Mesendoderm (in vitro differentiated cells): ENCODE measurements at regions not wholly inside any gene's neighbourhood (a gene's known extent, or its start where the extent isn't known, plus 50 kb on each side); places are given as distances from the start of the nearest gene placed in this dataset.
"Not testable (repeated sequence)": the region's sequence is repeated elsewhere in the genome, so short reads cannot be mapped to it uniquely, and the experiment has no call there.

ENCODE experiments used
- DNase-seq: peaks from one replicate; pipeline ENCODE4 v3.0.0; 2013
- H2AK5ac ChIP-seq: 2 replicates; pipeline ENCODE4 v1.6.1; 2013; ENCODE audit warnings: low read length, inconsistent platforms
- H2BK120ac ChIP-seq: 2 replicates; pipeline ENCODE4 v1.6.1; 2013; ENCODE audit warnings: low read depth, mild to moderate bottlenecking, low read length, moderate library complexity, mixed read lengths
- H2BK15ac ChIP-seq: replicated peaks from 2 replicates; pipeline ENCODE4 v1.6.1; 2013; ENCODE audit warnings: low read depth, mild to moderate bottlenecking, moderate library complexity
- H2BK5ac ChIP-seq: 2 replicates; pipeline ENCODE4 v1.6.1; 2013; ENCODE audit warnings: low read length, inconsistent platforms
- H3K18ac ChIP-seq: 2 replicates; pipeline ENCODE4 v1.6.1; 2013; ENCODE audit warnings: mild to moderate bottlenecking, low read length, mixed read lengths
- H3K23ac ChIP-seq: one replicate; pipeline ENCODE4 v1.6.1; 2013; ENCODE audit warnings: low read length
- H3K27ac ChIP-seq: 2 replicates; pipeline ENCODE4 v1.5.1; 2013; ENCODE audit warnings: low read depth, mild to moderate bottlenecking, inconsistent platforms, low read length, moderate library complexity
- H3K27me3 ChIP-seq: 2 replicates; pipeline ENCODE4 v1.6.1; 2013; ENCODE audit warnings: low read length, control low read depth, mild to moderate bottlenecking, inconsistent platforms; ENCODE audit not compliant: insufficient read depth, poor library complexity
- H3K36me3 ChIP-seq: 2 replicates; pipeline ENCODE4 v1.6.1; 2013; ENCODE audit warnings: low read length, inconsistent platforms; ENCODE audit not compliant: control insufficient read depth, insufficient read depth
- H3K4ac ChIP-seq: one replicate; pipeline ENCODE4 v1.6.1; 2013; ENCODE audit warnings: low read depth, mild to moderate bottlenecking, low read length, moderate library complexity
- H3K4me1 ChIP-seq: 2 replicates; pipeline ENCODE4 v1.6.1; 2013; ENCODE audit warnings: low read depth, low read length, inconsistent platforms; ENCODE audit not compliant: control insufficient read depth
- H3K4me2 ChIP-seq: 2 replicates; pipeline ENCODE4 v1.6.1; 2013; ENCODE audit warnings: low read length
- H3K4me3 ChIP-seq: 2 replicates; pipeline ENCODE4 v1.5.1; 2013; ENCODE audit warnings: mild to moderate bottlenecking, low read length
- H3K56ac ChIP-seq: one replicate; pipeline ENCODE4 v1.6.1; 2013; ENCODE audit warnings: low read length
- H3K79me1 ChIP-seq: 2 replicates; pipeline ENCODE4 v1.6.1; 2013; ENCODE audit warnings: low read length, inconsistent platforms
- H3K79me2 ChIP-seq: 2 replicates; pipeline ENCODE4 v1.6.1; 2013; ENCODE audit warnings: mild to moderate bottlenecking, low read length; ENCODE audit not compliant: control insufficient read depth, insufficient read depth
- H3K9ac ChIP-seq: 2 replicates; pipeline ENCODE4 v1.6.1; 2013; ENCODE audit warnings: low read length, inconsistent platforms
- H4K5ac ChIP-seq: one replicate; pipeline ENCODE4 v1.6.1; 2013; ENCODE audit warnings: low read length
- H4K8ac ChIP-seq: one replicate; pipeline ENCODE4 v1.6.1; 2013; ENCODE audit warnings: low read depth, mild to moderate bottlenecking, control low read depth, low read length, moderate library complexity
- WGBS: extraction: QIAGEN DNeasy Blood & Tissue Kit; methylation state at CpG from one replicate; pipeline ENCODE4 v1.1.7; 2013; ENCODE audit warnings: low lambda C conversion rate, missing lambda C conversion rate; ENCODE audit not compliant: insufficient coverage; ENCODE audit errors: extremely low coverage; 5-methylcytosine and 5-hydroxymethylcytosine counted together

GRCh38 chr19:20358841-20359465 is 191.9 kb downstream of the ZNF486 start:
- not testable (repeated sequence) for H3K4me2 ChIP-seq, H3K4ac ChIP-seq, H3K23ac ChIP-seq, H4K8ac ChIP-seq, H3K79me1 ChIP-seq, H2BK15ac ChIP-seq, H3K4me1 ChIP-seq, H3K27me3 ChIP-seq, H2BK5ac ChIP-seq, H4K5ac ChIP-seq, H3K4me3 ChIP-seq, H3K36me3 ChIP-seq, H3K9ac ChIP-seq, H2AK5ac ChIP-seq, H3K79me2 ChIP-seq
- H3K18ac ChIP-seq: peak overlapping the region; percentile 51
- peak overlapping the region; percentile 66 for H3K27ac ChIP-seq
- peak; percentile 72 for DNase-seq
- H3K56ac ChIP-seq: peak overlapping the region; percentile 35
- peak overlapping the region; percentile 56 for H2BK120ac ChIP-seq
- no CpG with 5 or more reads among the region's 7 CpGs for WGBS

- H3K27me3 ChIP-seq: no peaks in the 10 kb centered on the region
- no peak overlapping the region for H2BK120ac ChIP-seq
- H3K4me2 ChIP-seq: no peak overlapping the region
- H2BK5ac ChIP-seq: no peak overlapping the region
- no peak for DNase-seq
- no peaks in the 10 kb centered on the region for H3K36me3 ChIP-seq
- no peak overlapping the region for H3K4me3 ChIP-seq
- peaks cover 8% of the 10 kb centered on the region for H3K4me1 ChIP-seq
- no peak overlapping the region for H3K9ac ChIP-seq
- H3K27ac ChIP-seq: no peak overlapping the region
- no peak overlapping the region for H4K5ac ChIP-seq
- H3K18ac ChIP-seq: no peak overlapping the region
- H2BK15ac ChIP-seq: no peak overlapping the region
- WGBS: no CpG with 5 or more reads among the region's 6 CpGs
- H3K79me2 ChIP-seq: no peaks in the 10 kb centered on the region
- H3K79me1 ChIP-seq: no peaks in the 10 kb centered on the region
- H3K23ac ChIP-seq: no peak overlapping the region
- H4K8ac ChIP-seq: no peak overlapping the region
- peak overlapping the region; percentile 12 for H3K56ac ChIP-seq
- H3K4ac ChIP-seq: no peak overlapping the region
- H2AK5ac ChIP-seq: no peak overlapping the region
Observed at GRCh38 chr19:20357921-20358320, 190.9 kb downstream of the ZNF486 start.

GRCh38 chr19:20351244-20351643 is 184.2 kb downstream of the ZNF486 start:
- no peak overlapping the region for H3K4me3 ChIP-seq
- no peaks in the 10 kb centered on the region for H3K27me3 ChIP-seq
- H2BK5ac ChIP-seq: no peak overlapping the region
- H3K23ac ChIP-seq: no peak overlapping the region
- no peak overlapping the region for H3K4ac ChIP-seq
- no peak overlapping the region for H3K27ac ChIP-seq
- no peak overlapping the region for H2AK5ac ChIP-seq
- H3K36me3 ChIP-seq: no peaks in the 10 kb centered on the region
- no peak overlapping the region for H2BK15ac ChIP-seq
- no peak overlapping the region for H3K4me2 ChIP-seq
- H3K79me2 ChIP-seq: no peaks in the 10 kb centered on the region
- no peak overlapping the region for H3K9ac ChIP-seq
- no peak overlapping the region for H3K18ac ChIP-seq
- H4K5ac ChIP-seq: no peak overlapping the region
- DNase-seq: no peak
- no peaks in the 10 kb centered on the region for H3K79me1 ChIP-seq
- H3K4me1 ChIP-seq: no peaks in the 10 kb centered on the region
- no peak overlapping the region for H4K8ac ChIP-seq
- H3K56ac ChIP-seq: no peak overlapping the region
- H2BK120ac ChIP-seq: no peak overlapping the region

- H3K4me2 ChIP-seq: no peak overlapping the region
- no peak overlapping the region for H4K8ac ChIP-seq
- H3K4me3 ChIP-seq: no peak overlapping the region
- no peak overlapping the region for H4K5ac ChIP-seq
- H3K27ac ChIP-seq: no peak overlapping the region
- no peak overlapping the region for H2BK5ac ChIP-seq
- H3K4me1 ChIP-seq: no peaks in the 10 kb centered on the region
- no peaks in the 10 kb centered on the region for H3K79me1 ChIP-seq
- H2AK5ac ChIP-seq: no peak overlapping the region
- no peak overlapping the region for H3K18ac ChIP-seq
- H3K27me3 ChIP-seq: no peaks in the 10 kb centered on the region
- WGBS: no CpG with 5 or more reads among the region's 2 CpGs
- H2BK120ac ChIP-seq: no peak overlapping the region
- no peak overlapping the region for H3K4ac ChIP-seq
- H3K23ac ChIP-seq: no peak overlapping the region
- no peaks in the 10 kb centered on the region for H3K36me3 ChIP-seq
- DNase-seq: no peak
- no peak overlapping the region for H3K56ac ChIP-seq
- no peak overlapping the region for H3K9ac ChIP-seq
- no peak overlapping the region for H2BK15ac ChIP-seq
- H3K79me2 ChIP-seq: no peaks in the 10 kb centered on the region
Observed at GRCh38 chr19:20349206-20349605, 182.2 kb downstream of the ZNF486 start.

GRCh38 chr19:20339444-20339843 is 172.4 kb downstream of the ZNF486 start:
- no peak overlapping the region for H3K4me3 ChIP-seq
- no peak overlapping the region for H3K18ac ChIP-seq
- no peak for DNase-seq
- H3K79me1 ChIP-seq: no peaks in the 10 kb centered on the region
- H3K4me2 ChIP-seq: no peak overlapping the region
- no peak overlapping the region for H3K56ac ChIP-seq
- H3K36me3 ChIP-seq: no peaks in the 10 kb centered on the region
- H3K9ac ChIP-seq: no peak overlapping the region
- H3K27me3 ChIP-seq: no peaks in the 10 kb centered on the region
- no peak overlapping the region for H2AK5ac ChIP-seq
- no peak overlapping the region for H2BK120ac ChIP-seq
- no CpG with 5 or more reads among the region's 4 CpGs for WGBS
- H3K4ac ChIP-seq: no peak overlapping the region
- H3K27ac ChIP-seq: no peak overlapping the region
- no peaks in the 10 kb centered on the region for H3K4me1 ChIP-seq
- no peaks in the 10 kb centered on the region for H3K79me2 ChIP-seq
- H4K8ac ChIP-seq: no peak overlapping the region
- no peak overlapping the region for H2BK15ac ChIP-seq
- H4K5ac ChIP-seq: no peak overlapping the region
- no peak overlapping the region for H3K23ac ChIP-seq
- H2BK5ac ChIP-seq: no peak overlapping the region

GRCh38 chr19:20334760-20335159 is 167.7 kb downstream of the ZNF486 start:
- no peak overlapping the region for H3K4ac ChIP-seq
- H3K27me3 ChIP-seq: no peaks in the 10 kb centered on the region
- no peak overlapping the region for H3K56ac ChIP-seq
- no peak for DNase-seq
- no peak overlapping the region for H3K27ac ChIP-seq
- no peak overlapping the region for H2BK5ac ChIP-seq
- no peaks in the 10 kb centered on the region for H3K4me1 ChIP-seq
- H4K5ac ChIP-seq: no peak overlapping the region
- no peak overlapping the region for H2BK15ac ChIP-seq
- no peaks in the 10 kb centered on the region for H3K36me3 ChIP-seq
- no peak overlapping the region for H4K8ac ChIP-seq
- no peaks in the 10 kb centered on the region for H3K79me2 ChIP-seq
- no peak overlapping the region for H3K9ac ChIP-seq
- no peaks in the 10 kb centered on the region for H3K79me1 ChIP-seq
- H2BK120ac ChIP-seq: no peak overlapping the region
- no peak overlapping the region for H3K18ac ChIP-seq
- H3K4me3 ChIP-seq: no peak overlapping the region
- WGBS: no CpG with 5 or more reads among the region's 3 CpGs
- H3K23ac ChIP-seq: no peak overlapping the region
- no peak overlapping the region for H3K4me2 ChIP-seq
- no peak overlapping the region for H2AK5ac ChIP-seq
